Liver (tissue), 7 donors: ENCODE measurements at regions not wholly inside any gene's neighbourhood (a gene's known extent, or its start where the extent isn't known, plus 50 kb on each side); places are given as distances from the start of the nearest gene placed in this dataset.
A peak's percentile ranks its signal among the peaks of the same experiment; 100 is the strongest.

Experiments used
- DNase-seq: peaks from one replicate; pipeline ENCODE4 v3.0.0-alpha.2; 2017; ENCODE audit warnings: low spot score
- H3K27ac ChIP-seq, 2 donors: one replicate each; pipeline ENCODE4 v1.7.0; 2013; ENCODE audit warnings: inconsistent platforms in 2 of 2, low read length in 2 of 2, control low read depth in 1 of 2, low read depth in 1 of 2, mild to moderate bottlenecking in 1 of 2
- H3K27me3 ChIP-seq, 4 donors: one replicate each; pipeline versions ENCODE4 v1.6.1 to v1.7.0; 2013; ENCODE audit warnings: low read length in 3 of 4, inconsistent platforms in 1 of 4, mild to moderate bottlenecking in 1 of 4, moderate library complexity in 1 of 4; ENCODE audit not compliant: control insufficient read depth in 4 of 4, insufficient read depth in 4 of 4
- H3K36me3 ChIP-seq, 4 donors: one replicate each; pipeline versions ENCODE4 v1.6.1 to v1.7.0; 2013; ENCODE audit warnings: low read length in 3 of 4, mild to moderate bottlenecking in 3 of 4, low read depth in 1 of 4, moderate library complexity in 1 of 4; ENCODE audit not compliant: control insufficient read depth in 4 of 4, insufficient read depth in 3 of 4
- H3K4me1 ChIP-seq, 4 donors: one replicate each; pipeline versions ENCODE4 v1.6.1 to v1.7.0; 2013; ENCODE audit warnings: low read length in 3 of 4, mild to moderate bottlenecking in 3 of 4, moderate library complexity in 1 of 4; ENCODE audit not compliant: control insufficient read depth in 4 of 4, insufficient read depth in 4 of 4
- H3K4me3 ChIP-seq, 3 donors: one replicate each; pipeline versions ENCODE4 v1.6.1 to v1.7.0; 2013; ENCODE audit warnings: low read length in 3 of 3, control low read depth in 1 of 3, low read depth in 1 of 3, mild to moderate bottlenecking in 1 of 3
- H3K9ac ChIP-seq, 2 donors: one replicate each; pipeline ENCODE4 v1.7.0; 2013; ENCODE audit warnings: low read length in 2 of 2, mild to moderate bottlenecking in 2 of 2, moderate library complexity in 2 of 2, control low read depth in 1 of 2, low read depth in 1 of 2
- H3K9me3 ChIP-seq, 4 donors: one replicate each; pipeline versions ENCODE4 v1.6.1 to v1.7.0; 2013; ENCODE audit warnings: low read length in 3 of 4; ENCODE audit not compliant: control insufficient read depth in 4 of 4
- EGR1 ChIP-seq, 2 donors: IDR thresholded peaks; 2 replicates each; pipeline ENCODE4 v1.6.1; 2016 to 2018; ENCODE audit warnings: antibody characterized with exemption in 2 of 2, low read depth in 2 of 2
- FOXA1 ChIP-seq: IDR thresholded peaks from 2 replicates; pipeline ENCODE4 v1.6.1; 2016; ENCODE audit warnings: antibody characterized with exemption
- FOXA2 ChIP-seq: IDR thresholded peaks from 2 replicates; pipeline ENCODE4 v1.6.1; 2016; ENCODE audit warnings: antibody characterized with exemption
- GABPA ChIP-seq, 2 donors: IDR thresholded peaks in 1 of 2; conservative IDR thresholded peaks in 1 of 2; 2 replicates each; pipeline ENCODE4 v1.6.1; 2016; ENCODE audit warnings: antibody characterized with exemption in 2 of 2, mild to moderate bottlenecking in 1 of 2, moderate library complexity in 1 of 2
- HNF4A ChIP-seq, 2 donors: conservative IDR thresholded peaks; 2 replicates each; pipeline ENCODE4 v1.6.1; 2016; ENCODE audit warnings: antibody characterized with exemption in 2 of 2, mild to moderate bottlenecking in 2 of 2
- HNF4G ChIP-seq: IDR thresholded peaks from 2 replicates; pipeline ENCODE4 v1.6.1; 2016; ENCODE audit warnings: antibody characterized with exemption
- JUND ChIP-seq, 2 donors: IDR thresholded peaks; 2 replicates each; pipeline ENCODE4 v1.6.1; 2016; ENCODE audit warnings: antibody characterized with exemption in 2 of 2
- NR2F2 ChIP-seq: IDR thresholded peaks from 2 replicates; pipeline ENCODE4 v1.6.1; 2016; ENCODE audit warnings: antibody characterized with exemption
- RAD21 ChIP-seq, 2 donors: IDR thresholded peaks; 2 replicates each; pipeline ENCODE4 v1.6.1; 2016; ENCODE audit warnings: antibody characterized with exemption in 2 of 2, mild to moderate bottlenecking in 2 of 2
- RXRA ChIP-seq, 2 donors: IDR thresholded peaks; 2 replicates each; pipeline ENCODE4 v1.6.1; 2017 to 2018; ENCODE audit warnings: antibody characterized with exemption in 2 of 2, mild to moderate bottlenecking in 1 of 2
- SP1 ChIP-seq: IDR thresholded peaks from 2 replicates; pipeline ENCODE4 v1.6.1; 2018; ENCODE audit warnings: antibody characterized with exemption, mild to moderate bottlenecking
- TAF1 ChIP-seq: conservative IDR thresholded peaks from 2 replicates; pipeline ENCODE4 v1.6.1; 2016; ENCODE audit warnings: antibody characterized with exemption, mild to moderate bottlenecking
- YY1 ChIP-seq: IDR thresholded peaks from 2 replicates; pipeline ENCODE4 v1.6.1; 2016; ENCODE audit warnings: antibody characterized with exemption, mild to moderate bottlenecking
- TF ChIP-seq, protein P1 (sequence below): IDR thresholded peaks from 2 replicates; pipeline ENCODE4 v1.6.1; 2016; ENCODE audit warnings: antibody characterized with exemption
- TF ChIP-seq, protein P2 (sequence below): IDR thresholded peaks from 2 replicates; pipeline ENCODE4 v1.6.1; 2016; ENCODE audit warnings: antibody characterized with exemption, mild to moderate bottlenecking
- TF ChIP-seq, protein P3 (sequence below): fragments of 150-350 bp; IDR thresholded peaks from 2 replicates; pipeline ENCODE4 v1.5.1; 2017; ENCODE audit warnings: improper control_type of control experiment, low read depth, low read length; ENCODE audit not compliant: missing input control
- TF ChIP-seq, protein P4 (sequence below): IDR thresholded peaks from 2 replicates; pipeline ENCODE4 v1.6.1; 2016; ENCODE audit warnings: antibody characterized with exemption
- TF ChIP-seq, protein P5 (sequence below): IDR thresholded peaks from 2 replicates; pipeline ENCODE4 v1.6.1; 2016; ENCODE audit warnings: antibody characterized with exemption
- donor health status: healthy.
- donor health status: healthy.
- donor health status: healthy.
- donor health status: healthy.

DNA sequence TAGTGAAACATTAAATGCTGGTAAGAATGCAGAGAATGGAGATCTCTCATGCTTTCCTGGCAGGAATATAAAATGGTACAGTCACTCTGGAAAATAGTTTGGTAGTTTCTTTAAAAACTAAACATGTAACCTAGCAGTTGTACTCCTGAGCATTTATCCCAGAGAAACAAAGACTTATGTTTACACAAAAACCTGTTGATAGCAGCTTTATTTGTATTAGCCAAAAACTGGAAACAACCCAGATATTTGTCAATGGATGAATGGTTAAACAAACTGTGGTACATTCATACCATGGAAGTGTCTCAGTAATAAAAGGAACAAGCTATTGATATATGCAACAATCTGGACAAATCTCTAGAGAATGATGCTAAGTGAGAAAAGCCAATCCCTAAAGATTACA is 81.7 kb upstream of the CTAGE1 start:
- Histone ChIP-seq H3K27me3 (no peaks in the 10 kb centered on the region), H3K4me1 (peaks cover 2 to 9% (median 7%) of the 10 kb centered on the region in 4 donors), H3K36me3 (no peaks in the 10 kb centered on the region), H3K27ac (no peak overlapping the region), H3K9ac (no peak overlapping the region), H3K9me3 (peaks cover 0 to 4% (median 0%) of the 10 kb centered on the region in 4 donors), H3K4me3 (no peak overlapping the region)
- TF ChIP-seq, protein P1, sequence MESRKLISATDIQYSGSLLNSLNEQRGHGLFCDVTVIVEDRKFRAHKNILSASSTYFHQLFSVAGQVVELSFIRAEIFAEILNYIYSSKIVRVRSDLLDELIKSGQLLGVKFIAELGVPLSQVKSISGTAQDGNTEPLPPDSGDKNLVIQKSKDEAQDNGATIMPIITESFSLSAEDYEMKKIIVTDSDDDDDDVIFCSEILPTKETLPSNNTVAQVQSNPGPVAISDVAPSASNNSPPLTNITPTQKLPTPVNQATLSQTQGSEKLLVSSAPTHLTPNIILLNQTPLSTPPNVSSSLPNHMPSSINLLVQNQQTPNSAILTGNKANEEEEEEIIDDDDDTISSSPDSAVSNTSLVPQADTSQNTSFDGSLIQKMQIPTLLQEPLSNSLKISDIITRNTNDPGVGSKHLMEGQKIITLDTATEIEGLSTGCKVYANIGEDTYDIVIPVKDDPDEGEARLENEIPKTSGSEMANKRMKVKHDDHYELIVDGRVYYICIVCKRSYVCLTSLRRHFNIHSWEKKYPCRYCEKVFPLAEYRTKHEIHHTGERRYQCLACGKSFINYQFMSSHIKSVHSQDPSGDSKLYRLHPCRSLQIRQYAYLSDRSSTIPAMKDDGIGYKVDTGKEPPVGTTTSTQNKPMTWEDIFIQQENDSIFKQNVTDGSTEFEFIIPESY = no peak
- TF ChIP-seq SP1 = peak; percentile 35
- TF ChIP-seq FOXA1 = no peak
- TF ChIP-seq RAD21 (IDR thresholded peaks at IDR 0.05) = peak in 1 of 2 donors; percentile 43
- peak; percentile 25 to 34 for TF ChIP-seq HNF4A (conservative IDR thresholded peaks at IDR 0.05)
- no peak for TF ChIP-seq HNF4G
- no peak for TF ChIP-seq NR2F2
- peak; percentile 18 to 23 for TF ChIP-seq RXRA (IDR thresholded peaks at IDR 0.05)
- no peak for TF ChIP-seq JUND (IDR thresholded peaks at IDR 0.05)
- TF ChIP-seq, protein P2, sequence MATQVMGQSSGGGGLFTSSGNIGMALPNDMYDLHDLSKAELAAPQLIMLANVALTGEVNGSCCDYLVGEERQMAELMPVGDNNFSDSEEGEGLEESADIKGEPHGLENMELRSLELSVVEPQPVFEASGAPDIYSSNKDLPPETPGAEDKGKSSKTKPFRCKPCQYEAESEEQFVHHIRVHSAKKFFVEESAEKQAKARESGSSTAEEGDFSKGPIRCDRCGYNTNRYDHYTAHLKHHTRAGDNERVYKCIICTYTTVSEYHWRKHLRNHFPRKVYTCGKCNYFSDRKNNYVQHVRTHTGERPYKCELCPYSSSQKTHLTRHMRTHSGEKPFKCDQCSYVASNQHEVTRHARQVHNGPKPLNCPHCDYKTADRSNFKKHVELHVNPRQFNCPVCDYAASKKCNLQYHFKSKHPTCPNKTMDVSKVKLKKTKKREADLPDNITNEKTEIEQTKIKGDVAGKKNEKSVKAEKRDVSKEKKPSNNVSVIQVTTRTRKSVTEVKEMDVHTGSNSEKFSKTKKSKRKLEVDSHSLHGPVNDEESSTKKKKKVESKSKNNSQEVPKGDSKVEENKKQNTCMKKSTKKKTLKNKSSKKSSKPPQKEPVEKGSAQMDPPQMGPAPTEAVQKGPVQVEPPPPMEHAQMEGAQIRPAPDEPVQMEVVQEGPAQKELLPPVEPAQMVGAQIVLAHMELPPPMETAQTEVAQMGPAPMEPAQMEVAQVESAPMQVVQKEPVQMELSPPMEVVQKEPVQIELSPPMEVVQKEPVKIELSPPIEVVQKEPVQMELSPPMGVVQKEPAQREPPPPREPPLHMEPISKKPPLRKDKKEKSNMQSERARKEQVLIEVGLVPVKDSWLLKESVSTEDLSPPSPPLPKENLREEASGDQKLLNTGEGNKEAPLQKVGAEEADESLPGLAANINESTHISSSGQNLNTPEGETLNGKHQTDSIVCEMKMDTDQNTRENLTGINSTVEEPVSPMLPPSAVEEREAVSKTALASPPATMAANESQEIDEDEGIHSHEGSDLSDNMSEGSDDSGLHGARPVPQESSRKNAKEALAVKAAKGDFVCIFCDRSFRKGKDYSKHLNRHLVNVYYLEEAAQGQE = no peak
- TF ChIP-seq, protein P3, sequence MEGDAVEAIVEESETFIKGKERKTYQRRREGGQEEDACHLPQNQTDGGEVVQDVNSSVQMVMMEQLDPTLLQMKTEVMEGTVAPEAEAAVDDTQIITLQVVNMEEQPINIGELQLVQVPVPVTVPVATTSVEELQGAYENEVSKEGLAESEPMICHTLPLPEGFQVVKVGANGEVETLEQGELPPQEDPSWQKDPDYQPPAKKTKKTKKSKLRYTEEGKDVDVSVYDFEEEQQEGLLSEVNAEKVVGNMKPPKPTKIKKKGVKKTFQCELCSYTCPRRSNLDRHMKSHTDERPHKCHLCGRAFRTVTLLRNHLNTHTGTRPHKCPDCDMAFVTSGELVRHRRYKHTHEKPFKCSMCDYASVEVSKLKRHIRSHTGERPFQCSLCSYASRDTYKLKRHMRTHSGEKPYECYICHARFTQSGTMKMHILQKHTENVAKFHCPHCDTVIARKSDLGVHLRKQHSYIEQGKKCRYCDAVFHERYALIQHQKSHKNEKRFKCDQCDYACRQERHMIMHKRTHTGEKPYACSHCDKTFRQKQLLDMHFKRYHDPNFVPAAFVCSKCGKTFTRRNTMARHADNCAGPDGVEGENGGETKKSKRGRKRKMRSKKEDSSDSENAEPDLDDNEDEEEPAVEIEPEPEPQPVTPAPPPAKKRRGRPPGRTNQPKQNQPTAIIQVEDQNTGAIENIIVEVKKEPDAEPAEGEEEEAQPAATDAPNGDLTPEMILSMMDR = no peak
- peak; percentile 34 for TF ChIP-seq FOXA2
- no peak for TF ChIP-seq TAF1
- peak in 1 of 2 donors; percentile 19 for TF ChIP-seq EGR1 (IDR thresholded peaks at IDR 0.05; ENCODE audit: low read depth in 2 of 2)
- TF ChIP-seq, protein P4, sequence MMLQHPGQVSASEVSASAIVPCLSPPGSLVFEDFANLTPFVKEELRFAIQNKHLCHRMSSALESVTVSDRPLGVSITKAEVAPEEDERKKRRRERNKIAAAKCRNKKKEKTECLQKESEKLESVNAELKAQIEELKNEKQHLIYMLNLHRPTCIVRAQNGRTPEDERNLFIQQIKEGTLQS = no peak
- TF ChIP-seq YY1 = peak; percentile 16
- no peak for TF ChIP-seq GABPA (IDR thresholded peaks at IDR 0.05 in 1 of 2, conservative IDR thresholded peaks at IDR 0.05 in 1 of 2)
- TF ChIP-seq, protein P5, sequence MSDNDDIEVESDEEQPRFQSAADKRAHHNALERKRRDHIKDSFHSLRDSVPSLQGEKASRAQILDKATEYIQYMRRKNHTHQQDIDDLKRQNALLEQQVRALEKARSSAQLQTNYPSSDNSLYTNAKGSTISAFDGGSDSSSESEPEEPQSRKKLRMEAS = peak; percentile 18
- no peak for DNase-seq
